GM18499 (cell line): ENCODE measurements at regions not wholly inside any gene's neighbourhood (a gene's known extent, or its start where the extent isn't known, plus 50 kb on each side); places are given as distances from the start of the nearest gene placed in this dataset.

Experiments
- ATAC-seq: cut with Tn5 transposase; IDR thresholded peaks from one replicate; pipeline ENCODE4 v1.9.1; 2021; ENCODE audit warnings: moderate number of reproducible peaks; ENCODE audit not compliant: insufficient read depth, unreplicated experiment

DNA sequence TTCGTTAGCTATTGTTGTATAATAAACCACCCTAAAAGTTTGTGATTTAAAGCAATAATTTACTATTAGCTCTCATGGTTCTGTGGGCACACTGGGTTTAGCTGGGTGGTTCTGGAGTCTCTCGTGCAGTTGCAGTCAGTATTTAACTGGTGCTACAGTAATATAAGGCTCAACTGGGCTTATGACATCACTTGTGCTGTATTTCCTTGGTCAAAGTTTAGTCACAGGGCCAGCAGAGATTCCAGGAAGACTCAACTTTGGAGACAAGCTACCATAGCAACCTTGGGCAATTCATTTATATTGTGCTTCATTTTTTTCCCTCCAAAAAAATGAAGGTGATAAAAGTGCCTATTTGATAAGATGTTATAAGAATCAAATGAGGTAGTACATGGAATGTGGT, 204.2 kb upstream of the GUCY1A2 start:
- no peak for ATAC-seq

DNA sequence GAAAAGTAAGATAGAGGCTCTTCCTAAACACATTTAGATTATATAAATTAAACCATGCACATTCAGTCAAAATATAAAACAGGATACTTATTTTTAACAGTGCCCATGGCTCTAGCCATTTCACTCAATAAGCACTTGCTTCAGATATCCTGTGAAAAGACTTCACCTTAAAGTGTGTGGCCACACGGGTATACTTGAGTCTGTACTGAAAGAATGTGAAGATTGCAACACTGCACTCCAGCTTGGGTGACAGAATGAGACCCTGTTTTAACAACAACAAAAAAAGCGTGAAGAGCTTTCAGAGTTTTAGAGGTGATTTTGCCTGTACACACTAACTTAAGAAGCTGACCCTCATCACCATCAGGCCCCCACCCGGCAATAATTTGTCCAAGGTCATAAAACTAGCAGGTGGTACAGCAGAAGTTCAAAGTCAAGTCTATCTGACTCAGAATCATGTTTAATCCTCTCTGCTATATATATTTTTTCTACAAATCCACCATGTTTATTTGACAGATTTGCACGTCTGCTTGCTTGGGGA, 203.5 kb upstream of the GUCY1A2 start:
- no peak for ATAC-seq

DNA sequence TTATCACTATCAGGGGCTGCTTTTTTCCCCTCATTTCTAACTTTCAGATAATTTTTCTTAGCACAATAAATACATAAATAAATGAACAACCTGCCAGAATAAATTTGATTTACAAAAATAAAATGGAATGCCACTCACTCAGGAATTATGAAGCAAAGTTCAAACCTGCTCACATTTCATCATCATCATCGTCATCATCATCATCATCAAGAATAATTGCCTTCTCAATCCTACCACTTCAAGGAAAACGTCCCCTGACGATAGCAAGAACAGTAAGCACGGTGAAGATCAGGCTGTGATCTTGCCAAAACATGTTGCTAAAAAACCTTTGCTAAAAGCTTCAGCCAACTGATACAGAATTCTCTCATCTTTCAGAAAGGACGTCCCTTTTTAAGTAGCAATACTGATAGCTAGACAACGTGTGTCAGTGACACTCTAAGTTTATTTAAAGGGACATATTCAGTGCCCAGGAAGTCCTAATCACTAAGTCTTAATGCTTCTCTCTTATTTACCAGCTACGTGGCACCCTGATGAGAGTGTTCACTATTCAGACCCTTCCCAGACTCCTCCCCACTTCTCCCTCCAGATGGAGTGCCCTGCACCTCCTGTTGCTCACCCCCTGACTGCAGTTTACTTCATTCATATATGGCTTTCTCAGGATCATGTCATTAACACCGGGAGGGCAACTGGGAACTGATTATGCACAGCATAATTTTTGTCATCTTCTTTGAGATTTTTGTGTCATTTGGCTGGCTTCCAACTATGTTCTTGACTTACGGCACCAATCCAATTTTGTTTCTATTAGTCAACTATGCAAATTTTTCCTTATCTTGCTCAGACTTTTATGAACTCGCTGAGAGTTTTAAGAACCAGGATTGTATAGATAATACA, 200.1 kb upstream of the GUCY1A2 start:
- ATAC-seq: no peak

DNA sequence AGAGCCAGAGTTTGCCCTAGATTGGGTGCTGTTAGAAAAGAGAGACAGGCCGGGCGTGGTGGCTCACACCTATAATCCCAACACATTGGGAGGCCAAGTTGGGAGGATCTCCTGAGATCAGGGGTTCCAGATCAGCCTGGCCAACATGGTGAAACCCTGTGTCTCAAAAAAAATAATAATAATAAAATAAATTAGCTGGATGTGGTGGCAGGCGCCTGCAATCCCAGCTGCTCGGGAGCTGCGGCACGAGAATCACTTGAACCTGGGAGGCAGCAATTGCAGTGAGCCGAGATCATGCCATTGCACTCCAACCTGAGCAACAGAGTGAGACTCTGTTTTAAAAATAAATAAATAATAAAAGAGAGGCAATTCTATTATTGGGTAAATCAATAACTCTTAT, 199.2 kb upstream of the GUCY1A2 start:
- ATAC-seq: no peak

- no peak for ATAC-seq
These were observed 196.7 kb upstream of the GUCY1A2 start for GRCh38 chr11:107215010-107215409.

DNA sequence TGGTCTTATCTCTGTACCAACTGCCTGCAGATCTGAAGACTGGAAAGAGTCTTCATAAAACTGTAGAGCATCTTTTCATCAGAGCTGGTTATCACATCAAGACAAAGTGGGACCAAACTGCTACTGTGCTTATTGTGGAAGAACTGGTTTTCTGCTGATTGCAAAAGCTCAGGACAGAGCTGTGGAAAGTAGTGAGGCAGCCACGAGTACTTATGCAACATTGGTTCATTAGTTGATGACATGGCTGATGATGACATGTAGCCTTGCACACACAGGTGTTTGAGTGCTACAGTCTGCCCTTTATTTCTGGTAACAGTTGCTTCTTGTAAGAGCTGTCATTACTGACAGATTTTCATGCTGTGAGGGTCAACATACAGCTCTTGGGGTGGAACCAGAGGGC, 185.4 kb upstream of the GUCY1A2 start:
- no peak for ATAC-seq

DNA sequence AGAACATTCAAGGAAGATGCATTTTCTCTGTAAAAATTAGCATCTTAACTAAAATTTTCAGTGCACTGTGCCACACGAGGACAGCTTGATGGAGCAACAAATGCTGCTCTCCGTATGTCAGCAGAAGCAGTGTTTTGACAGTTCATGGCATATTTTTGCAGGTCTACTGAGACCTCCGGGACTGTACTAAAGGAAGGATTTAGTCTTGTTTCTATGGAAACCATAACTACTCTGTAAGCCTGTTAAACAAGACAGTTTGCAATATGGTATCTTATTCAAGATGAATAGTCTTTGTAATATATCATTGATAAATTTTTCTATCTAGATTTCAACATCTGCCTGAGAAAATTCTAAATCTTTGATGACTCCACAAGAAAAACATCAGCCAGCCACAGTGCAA, 184.0 kb upstream of the GUCY1A2 start:
- ATAC-seq: no peak

DNA sequence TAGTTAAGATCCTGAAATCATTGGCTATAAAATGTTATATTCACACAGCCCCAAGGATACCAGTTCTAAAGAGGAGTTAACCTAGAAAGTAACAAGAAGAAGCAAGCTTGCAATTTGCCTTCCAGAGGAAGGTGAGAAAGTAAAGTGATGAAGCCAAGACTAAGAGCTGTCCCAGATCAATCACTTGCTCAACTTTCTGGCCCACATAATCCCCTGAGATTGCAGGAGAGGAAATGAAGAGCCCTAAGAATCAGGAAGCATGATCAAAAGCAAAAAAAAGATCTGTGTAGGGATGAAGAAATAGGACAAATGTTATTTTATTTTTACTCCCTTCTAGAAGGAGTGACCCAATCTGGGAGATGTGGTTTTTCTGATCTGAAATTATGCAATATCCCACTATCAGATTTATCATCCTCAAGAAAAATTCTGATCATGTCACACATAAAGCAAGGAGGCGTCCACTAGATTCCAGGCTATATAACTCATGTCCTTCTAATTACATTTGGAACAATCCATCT, 180.3 kb upstream of the GUCY1A2 start:
- no peak for ATAC-seq

DNA sequence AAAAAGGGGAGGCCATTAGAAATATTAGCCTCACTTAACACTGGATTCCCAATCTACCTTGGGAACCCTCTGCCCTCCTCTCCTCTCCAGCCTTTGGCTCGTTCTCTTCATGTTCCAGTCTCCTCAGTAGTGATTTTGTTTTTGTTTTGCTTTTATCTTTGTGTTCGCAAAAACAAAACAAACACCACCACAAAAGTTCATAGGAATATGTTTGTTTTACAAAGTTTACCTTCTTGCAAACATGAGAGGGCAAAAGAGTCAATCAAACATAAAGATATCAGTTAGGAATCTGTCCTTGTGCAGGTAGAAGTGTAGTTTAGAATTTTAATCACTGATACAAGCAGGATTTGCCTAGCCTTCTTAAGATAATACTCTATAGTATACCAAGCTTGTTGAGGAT, 179.7 kb upstream of the GUCY1A2 start:
- no peak for ATAC-seq

DNA sequence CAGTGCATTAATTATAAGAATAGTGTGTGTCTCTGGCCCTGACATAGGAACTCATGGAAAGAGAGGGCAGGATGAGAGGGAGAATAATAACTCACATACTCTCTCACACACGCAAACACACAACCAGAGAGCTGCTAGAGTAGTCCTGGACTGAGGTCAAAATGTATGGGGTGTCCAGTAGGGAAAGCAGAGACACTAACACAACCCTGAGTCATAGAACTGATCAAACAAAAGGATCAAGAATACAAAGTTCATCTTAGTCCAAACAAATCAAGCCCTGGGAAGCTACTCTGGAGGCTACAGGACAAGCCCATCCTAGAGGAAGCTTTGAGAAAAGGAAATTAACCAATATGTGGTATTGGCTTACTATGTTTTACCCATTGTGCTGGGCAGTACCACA, 178.5 kb upstream of the GUCY1A2 start:
- no peak for ATAC-seq

GRCh38 chr11:107184986-107185385, 166.7 kb upstream of the GUCY1A2 start:
- no peak for ATAC-seq

DNA sequence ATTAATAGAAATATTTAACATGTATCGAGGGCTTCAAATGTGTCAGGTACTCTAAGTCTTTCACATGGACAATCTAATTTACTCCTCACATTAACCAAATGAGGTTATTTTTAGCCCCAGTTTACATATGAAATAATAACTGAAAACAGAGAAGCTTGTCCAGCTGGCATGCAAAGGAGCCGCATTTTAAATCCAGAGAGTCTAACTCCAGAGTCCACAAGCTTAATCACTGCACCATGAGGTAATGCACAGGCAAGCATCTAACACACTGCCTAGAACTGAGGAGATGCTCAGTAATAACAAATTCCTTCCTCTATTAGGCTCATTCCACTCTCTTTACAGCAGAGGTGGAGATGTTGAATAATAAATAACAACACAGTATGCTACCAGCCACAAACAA, 165.7 kb upstream of the GUCY1A2 start:
- no peak for ATAC-seq

GRCh38 chr11:107182978-107183377, 164.7 kb upstream of the GUCY1A2 start:
- no peak for ATAC-seq

DNA sequence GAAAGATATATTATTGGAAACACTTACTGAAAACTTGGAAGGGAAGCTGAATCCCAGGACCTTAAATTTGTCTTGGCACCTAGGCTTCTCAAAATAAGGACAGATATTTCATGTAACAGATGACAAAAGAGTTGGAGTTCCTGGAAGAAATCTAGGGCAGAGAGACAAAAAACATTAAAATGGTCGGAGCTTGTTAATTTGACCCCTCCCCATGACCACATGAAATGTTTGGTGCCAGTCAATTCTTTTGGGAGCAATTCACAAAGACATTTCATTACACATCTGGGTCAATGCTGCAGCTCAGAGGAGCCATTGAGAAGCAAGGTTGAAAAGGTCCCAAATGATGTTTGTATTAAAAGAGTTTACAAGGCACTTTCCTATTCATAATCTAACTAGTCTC, 162.0 kb upstream of the GUCY1A2 start:
- ATAC-seq: no peak

GRCh38 chr11:107179829-107180228, 161.6 kb upstream of the GUCY1A2 start:
- no peak for ATAC-seq

DNA sequence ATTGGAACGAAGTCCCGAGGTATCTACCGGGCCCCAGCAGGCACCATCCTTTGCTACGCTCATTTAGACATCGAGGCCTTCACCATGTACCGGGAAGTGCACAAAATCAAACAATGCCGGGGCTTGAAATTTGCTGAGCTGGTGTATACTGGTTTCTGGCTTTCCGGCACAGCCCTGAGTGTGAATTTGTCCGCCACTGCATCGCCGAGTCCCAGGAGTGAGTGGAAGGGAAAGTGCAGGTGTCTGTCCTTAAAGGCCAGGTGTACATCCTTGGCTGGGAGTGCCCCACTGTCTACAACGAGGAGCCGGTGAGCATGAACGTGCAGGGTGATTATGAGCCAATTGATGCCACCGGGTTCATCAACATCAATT, 158.8 kb upstream of the GUCY1A2 start:
- ATAC-seq: no peak

- ATAC-seq: no peak
These were observed 158.2 kb upstream of the GUCY1A2 start for GRCh38 chr11:107176148-107177105.

- no peak for ATAC-seq
These were observed 156.6 kb upstream of the GUCY1A2 start for GRCh38 chr11:107174856-107175255.

- ATAC-seq: no peak
These were observed 154.7 kb upstream of the GUCY1A2 start for GRCh38 chr11:107172996-107173395.

GRCh38 chr11:107157809-107158187, 139.5 kb upstream of the GUCY1A2 start:
- ATAC-seq: no peak
